OCI-M1 (cell line): ENCODE measurements at regions not wholly inside any gene's neighbourhood (a gene's known extent, or its start where the extent isn't known, plus 50 kb on each side); places are given as distances from the start of the nearest gene placed in this dataset.
"Not testable (repeated sequence)": the region's sequence is repeated elsewhere in the genome, so short reads cannot be mapped to it uniquely, and the experiment has no call there.

ENCODE experiments used
- DNase-seq: peaks from one replicate; lab custom pipeline; 2025; lab: John Stamatoyannopoulos, UW

DNA sequence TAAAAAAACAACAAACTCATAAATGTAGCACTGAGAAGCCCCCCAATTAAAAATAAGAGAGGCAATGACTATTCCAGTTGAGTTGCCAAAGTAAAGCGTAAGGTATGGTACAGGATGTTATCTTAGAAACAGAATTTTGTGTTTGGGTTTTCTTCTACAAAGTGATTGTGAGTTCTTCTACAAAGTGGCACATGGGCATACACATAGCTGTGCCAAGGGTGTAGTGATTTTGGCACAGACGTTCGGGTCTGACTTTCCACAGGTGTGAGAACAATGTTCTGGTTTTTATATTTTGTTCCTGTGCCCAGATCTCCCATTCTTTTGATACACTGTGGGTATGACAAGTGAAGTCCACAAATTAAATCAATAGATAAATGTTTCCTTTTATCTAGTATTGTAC is 190.1 kb upstream of the CSNK1A1L start:
- DNase-seq: no peak

DNA sequence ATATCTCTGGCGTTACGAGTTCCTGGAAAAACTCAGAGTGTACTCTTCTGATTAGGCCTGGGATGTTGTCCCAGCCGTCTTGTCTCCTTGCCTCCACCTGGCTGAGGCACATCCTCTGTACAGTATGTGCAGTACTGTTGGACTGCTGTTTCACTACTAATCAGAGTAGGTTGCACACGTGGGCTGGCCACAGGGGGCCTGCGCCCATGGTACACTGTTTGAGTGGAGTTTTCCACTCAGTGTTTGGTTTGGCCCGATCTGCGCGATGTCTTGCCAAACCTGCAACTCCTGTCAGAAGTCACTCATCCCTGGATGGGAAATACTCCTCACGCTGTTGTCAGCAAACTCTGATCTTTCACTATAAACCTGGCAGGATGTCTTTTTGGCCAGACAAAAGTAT is 189.6 kb upstream of the CSNK1A1L start:
- no peak for DNase-seq

DNA sequence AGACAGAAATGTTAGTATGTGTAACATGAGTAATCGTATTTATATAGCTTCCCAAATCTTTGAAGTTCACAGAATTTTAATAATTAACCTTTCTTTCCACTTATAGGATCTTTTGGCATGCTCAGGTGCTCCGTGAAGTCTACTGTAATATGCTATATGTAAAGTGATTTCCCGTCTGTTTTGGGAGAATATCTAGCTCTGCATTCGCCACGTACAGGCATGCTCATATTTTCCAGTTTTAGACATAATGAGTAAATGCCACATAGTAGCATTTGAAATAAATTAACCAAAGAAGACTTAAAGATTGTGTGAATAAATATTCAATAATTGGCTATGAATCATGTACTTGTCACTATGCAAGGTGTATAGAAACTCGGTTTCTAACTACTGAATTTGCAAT is 189.0 kb upstream of the CSNK1A1L start:
- no peak for DNase-seq

DNA sequence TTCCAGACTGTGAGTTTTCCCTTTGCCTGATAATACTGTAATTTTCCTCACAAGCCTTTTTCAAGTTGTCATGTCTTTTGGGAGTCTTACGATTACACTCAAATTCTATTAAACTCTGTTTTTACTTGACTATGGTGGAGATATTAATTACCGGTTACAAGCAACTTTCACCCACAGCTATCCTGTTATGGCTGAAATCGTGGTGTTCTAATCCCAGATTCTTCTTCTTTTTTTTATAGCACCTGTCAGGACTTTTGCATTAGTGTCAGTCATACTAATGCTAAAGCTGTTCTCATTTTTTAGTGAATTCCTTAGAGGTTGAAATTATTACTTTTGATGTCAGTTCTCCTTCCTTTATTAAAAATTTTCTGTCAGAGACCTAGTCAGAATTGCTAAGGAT is 187.8 kb upstream of the CSNK1A1L start:
- DNase-seq: no peak

DNA sequence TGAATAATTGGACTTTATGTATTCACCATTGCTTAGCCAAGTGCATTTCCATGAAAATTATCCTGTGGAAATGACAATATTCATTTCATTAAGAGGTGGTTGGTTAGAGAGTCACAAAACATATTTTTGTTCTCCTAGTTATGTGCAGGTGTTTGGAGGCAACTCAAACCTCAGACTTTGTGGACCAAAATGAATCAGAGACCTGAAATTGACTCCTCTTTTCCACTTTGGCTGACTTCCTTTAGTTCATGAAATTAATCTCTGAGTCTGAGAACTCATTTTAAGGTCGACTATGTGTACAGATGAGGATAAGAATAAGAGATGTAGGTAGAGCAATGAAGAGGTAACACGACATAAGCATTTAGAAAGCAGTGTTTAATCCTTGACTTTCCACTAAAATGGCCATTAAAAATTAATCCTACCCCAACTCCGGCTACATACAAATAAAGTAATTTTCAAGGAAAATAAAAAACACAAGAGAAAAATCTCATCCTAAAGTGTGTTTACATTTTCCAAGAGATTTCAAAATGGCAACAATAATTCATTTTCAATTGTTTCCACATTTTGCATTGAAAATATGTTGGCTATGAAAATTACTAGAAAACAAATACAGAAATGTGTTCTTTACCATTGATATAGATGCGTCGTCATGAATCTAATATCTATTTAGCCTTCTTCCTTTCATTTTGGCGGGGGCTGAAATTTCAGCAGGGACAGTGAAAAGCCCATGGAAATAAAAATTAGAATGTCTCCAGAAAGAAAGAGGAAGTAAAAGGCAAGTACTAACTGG is 185.4 kb upstream of the CSNK1A1L start:
- no peak for DNase-seq

DNA sequence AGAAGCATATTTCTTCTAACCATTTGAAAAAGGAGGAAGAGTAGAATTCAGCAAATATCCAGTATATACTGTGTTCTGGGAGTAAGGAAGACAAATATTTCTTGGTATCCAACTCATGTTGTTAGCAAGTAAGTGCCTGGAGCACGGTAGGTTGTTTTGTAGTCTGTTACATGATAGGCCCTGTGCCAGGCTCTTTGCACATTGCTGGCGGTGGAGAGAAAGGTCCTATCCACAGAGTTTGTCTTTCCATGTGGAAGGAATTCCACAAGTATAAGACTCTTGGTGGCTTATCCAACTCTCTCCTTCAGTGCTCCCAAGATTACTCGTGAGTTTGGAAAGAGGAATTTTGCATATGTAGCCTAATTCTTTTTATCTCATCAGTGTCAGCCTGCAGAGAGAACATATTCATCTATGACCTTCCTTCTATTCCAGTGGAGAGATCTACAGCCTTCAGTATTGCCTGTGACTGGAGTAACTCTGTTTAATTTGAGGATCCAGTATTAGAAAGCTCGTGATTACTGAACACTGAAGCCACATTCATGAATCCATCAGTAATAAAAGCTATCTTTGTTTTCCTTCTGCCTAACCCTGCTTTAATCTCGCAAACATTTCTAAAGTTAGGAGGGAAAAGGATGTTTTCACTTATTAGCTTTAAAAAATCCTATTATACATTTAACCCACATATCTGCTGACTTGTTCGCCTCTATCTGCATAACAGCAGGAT is 183.9 kb upstream of the CSNK1A1L start:
- DNase-seq: no peak

DNA sequence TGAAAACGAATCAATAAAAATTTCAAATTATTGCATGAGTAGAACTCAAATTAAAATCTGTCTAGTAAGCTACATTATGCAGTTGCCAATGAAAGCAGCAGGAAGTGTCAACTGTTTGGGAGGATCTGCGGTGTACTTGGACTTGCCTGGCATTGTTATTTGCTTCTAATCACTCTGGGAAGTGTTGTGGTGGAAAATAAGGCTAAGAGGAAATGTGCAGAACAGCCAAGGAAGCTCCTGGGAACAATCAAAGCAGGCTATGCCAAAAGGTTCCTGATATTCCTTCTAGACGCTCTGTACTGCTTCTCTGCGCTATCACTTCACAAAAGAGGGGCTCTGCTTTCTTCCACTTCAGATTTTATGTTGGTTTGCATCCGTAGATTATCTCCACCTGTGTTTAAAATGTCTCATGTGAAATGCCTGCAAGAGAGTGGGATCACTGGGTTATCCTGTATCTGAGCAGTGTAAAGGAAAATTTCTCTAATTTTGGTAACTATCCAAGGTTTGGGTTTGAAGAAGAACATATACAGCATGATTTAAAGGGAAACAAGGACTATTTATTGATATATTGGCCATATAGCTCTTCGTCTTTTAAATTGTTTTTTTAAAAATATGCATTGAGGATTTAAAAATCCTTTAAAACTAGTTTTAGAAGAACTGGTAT is 182.7 kb upstream of the CSNK1A1L start:
- no peak for DNase-seq

DNA sequence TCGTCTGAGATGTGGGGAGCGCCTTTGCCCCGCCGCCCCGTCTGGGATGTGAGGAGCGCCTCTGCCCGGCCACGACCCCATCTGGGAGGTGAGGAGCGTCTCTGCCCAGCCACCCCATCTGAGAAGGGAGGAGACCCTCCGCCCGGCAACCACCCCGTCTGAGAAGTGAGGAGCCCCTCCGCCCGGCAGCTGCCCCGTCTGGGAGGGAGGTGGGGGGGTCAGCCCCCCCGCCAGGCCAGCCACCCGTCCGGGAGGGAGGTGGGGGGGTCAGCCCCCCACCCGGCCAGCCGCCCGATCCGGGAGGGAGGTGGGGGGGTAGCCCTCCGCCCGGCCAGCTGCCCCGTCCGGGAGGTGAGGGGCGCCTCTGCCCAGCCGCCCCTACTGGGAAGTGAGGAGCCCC is 174.8 kb upstream of the CSNK1A1L start:
- not testable (repeated sequence) for DNase-seq

DNA sequence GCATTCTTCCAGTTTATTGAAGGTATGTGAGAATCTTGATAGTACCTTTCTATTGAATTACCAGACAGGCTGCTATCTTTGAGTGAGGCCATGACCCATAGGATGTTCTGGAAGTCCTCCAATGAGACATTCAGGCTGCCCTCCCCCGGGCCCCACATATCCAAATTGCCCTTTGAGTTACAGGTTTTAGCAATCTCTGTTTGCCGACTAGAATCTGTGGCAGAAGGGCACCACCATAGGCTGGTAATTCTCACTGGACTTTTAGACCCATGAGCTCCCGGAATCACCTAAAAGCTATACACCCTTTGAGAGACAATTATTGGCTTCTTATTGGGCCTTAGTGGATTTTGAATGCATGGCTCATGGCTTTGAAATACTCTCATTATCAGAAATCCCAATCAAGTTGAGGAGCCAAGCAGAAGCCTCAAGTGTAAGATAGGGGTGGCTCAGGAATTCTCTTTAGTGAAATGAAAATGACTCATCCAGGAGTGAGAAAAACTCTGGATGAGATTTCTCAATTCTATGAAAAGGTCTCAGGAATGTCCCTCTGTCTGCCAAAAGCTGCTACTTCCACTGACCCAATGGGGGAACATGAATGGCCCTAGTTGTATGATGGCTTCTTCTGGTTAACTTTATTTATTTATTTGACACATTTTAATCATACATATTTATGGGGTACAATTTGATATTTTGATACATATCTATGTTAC is 172.1 kb upstream of the CSNK1A1L start:
- DNase-seq: no peak

DNA sequence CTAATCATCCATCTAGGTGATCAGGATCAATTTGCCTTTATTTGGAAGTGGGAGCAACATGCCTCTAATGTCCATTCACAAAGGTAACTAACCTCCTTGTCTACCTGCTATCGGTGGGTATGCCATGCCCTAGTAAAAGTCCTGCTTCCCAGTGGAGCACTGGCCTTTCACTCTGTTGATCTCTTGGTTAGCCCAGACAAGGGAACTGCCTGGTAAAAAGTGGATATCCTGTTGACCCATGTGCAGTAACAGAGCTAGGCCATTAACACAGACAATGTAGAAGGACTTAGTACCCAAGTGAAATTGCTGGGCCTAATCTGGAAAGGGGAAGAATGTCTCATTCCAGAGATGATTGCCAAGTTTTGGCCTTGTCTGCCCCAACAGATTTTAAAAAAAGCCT is 171.5 kb upstream of the CSNK1A1L start:
- no peak for DNase-seq

DNA sequence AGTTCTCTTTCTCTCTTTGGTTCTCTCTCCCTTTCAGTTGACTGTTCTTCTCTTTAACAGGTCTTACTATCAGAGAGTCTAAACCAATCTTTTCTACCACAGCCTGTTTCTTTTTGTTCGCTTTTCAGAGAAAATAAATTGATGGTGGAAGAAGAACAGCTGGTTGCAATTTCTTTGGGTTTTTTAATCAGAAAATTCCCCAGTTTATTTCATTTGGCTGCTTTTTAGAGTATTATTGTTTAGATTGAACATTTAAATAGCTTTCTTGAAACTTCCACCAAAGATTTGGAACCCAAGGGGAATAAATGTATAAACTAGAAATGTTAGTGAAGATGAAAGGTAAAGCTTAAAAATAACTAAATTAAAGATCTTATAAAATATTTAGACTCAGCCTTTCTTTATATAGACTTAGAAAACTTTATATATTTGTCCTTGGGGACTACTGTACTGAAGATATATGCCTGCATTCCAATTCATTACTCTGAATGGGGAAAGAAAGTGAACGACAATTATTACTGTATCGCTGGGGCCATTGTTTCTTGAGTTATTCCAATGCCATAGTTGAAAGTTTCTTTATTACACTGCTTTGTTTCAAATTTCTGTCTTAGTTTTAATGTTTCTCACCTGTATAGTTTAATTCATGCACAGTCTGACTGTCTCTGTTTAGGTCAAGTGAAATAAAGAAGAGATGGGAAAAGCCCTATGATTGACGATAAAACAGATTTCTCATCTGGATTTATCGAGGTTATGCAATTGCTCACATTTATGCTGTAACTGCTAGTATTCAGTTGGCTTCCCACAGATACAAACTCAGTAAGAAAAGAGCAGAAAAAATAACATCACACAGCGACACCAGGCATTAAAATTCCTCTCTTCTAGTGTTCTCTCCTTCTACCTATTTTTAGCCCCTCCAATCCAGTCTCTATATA is 169.4 kb upstream of the CSNK1A1L start:
- no peak for DNase-seq

DNA sequence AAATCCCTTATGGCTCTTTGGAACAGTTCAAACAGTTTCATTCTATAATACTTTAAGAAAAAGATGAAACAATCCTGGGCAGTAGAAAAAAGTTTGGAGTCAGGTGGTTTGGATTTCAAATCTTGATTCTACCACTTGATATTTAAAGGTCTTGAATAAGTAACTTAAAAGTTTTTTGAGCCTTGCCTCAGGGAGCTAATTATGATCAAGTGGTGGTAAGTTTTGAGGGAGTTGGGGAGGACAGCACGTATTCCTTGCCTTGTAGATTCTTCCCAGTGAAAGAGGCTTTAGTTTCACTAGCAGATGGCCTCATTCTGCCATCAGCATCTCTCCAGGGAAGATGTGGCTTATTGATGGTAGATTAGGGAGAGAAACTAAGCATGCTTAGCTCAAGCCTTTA is 168.4 kb upstream of the CSNK1A1L start:
- DNase-seq: no peak

DNA sequence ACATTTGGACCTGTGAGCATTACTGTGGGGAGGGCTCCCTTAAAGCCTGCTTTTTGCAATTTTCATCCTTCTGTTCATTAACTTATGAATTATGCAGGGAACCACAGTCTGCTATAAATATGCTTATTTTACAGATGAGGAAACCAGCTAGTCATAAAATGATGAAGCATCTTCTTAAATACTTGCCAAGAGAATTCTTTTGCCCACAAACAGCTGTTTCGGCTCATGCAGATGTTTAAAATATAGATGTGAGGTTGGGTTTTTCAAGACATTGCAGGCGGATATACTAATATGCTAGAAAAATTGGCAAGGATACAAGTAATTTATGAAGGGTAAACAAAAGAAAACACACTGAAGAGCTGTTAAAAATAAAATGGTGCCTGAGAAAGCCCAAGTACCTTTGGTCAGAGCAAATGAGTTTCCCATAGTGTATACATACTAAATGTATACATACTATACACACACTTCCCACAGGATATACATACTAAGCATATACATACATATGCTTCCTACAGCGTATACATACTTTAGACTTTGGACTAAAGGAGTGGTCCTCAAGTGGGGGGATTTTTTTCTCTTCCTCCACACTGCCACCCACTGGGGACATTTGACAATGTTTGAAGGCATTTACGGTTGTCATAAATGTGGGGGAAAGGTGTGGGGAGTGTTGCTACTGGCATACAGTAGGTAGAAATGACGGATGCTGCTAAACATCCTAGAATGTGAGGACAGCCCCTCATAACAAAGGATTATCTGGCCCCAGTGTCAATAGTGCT is 164.9 kb upstream of the CSNK1A1L start:
- no peak for DNase-seq

DNA sequence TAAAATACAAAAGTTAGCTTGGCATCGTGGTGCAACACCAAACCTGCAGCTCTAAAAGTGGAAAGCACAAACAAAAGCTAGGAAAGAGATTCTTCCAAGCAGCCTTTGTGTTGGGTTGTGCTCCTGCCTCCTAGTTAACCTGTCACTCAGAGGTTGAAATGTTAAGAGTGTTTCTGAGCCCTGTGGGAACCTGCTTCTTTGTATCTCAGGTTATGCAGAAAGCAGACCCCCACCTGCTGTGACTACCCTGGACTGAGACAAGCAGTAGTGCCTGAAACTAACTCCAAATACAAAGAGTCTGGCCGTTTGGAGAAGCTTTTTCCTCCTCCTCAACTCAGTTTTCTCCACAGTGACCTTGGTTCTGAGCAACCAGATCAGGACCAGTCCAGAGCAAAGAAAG is 158.4 kb upstream of the CSNK1A1L start:
- no peak for DNase-seq

DNA sequence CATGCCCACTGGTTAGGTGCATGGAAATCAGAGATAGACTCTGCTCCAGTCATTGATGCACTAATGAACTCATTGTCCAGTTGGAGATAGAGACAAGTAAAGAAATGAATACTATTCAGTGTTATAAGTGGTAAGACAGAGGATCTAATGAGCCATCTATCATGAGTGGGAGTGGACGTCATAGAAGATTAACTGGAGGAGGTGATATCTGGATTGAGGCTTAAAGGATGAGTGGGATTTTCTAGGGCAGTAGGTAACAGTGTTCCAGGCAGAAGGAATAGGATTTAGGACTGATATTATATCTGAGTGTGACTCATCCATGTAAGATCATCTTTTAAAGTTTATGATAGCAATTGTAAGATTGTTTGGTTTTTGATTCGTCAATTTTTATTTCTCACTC is 152.2 kb upstream of the CSNK1A1L start:
- DNase-seq: no peak

DNA sequence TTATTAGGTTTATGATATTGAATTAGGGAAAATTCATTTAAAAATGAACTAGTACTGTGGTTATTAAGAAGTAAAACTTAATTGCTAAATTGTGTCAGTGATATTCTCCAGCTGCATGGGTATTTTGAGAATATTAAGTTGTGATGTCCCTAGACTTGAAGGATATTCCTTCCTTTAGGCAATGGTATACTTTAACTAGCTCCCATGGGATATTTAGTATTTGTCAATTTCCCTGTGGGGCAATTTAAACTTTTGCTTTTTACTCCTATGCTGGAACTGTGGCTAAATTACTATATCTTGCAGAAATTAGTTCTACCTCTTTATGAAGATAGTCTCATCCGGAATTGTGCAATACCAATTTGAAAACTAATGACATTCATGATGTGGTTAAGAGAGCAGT is 151.6 kb upstream of the CSNK1A1L start:
- DNase-seq: no peak

DNA sequence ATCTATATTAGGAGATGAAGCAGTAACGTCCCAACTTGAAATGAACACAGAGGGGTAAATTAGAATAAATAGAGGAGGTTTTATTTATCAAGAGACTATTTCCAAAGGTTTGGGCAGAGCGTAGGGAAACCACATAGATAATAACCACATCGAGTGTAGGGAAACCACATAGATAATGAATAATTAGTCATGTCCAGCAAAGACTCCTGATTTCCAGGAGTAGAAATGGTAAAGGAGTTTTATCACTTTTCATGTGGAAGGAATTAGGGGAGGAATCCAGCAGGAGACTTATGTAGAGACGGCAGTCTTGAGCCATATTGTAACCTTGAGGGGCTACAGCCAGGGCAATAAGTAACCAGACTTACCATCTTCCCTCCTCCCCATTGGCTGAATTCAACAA is 136.3 kb upstream of the CSNK1A1L start:
- DNase-seq: no peak

DNA sequence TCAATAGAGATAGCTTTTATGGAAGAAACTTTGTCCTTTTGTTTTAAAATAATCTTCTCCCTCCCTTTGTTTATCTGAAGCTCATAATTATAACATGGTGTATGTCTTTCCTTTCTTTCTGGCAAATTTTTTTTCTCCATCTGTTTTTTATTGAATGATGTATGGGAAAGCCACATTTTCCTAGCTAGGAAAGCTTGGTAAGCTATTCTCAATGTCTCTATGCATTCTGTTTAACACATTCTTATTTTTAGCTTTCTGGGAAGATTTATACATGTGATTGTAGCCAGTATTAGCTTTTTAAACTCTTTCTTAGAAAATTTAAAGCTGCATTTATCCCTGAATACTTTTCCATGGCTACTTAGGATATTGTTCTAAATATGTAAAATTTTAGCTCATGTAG is 124.9 kb upstream of the CSNK1A1L start:
- DNase-seq: no peak

DNA sequence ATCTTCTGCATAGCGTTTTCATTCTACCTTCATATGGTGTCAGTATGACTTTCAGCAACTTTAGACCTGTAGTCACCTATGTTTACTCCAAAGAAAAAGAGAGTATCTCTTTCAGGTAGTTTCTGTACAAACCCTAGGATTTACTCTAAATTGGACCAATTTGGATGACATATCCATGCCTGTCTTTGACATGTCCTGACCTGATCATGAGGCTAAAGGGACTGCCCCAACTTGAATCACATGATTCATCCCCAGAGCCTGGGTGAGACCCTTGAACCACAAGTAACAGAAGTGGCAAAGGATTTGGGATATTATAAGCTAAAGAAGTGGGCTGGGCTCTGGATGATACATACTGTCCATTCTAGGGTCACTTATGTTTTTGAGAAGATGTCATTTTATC is 124.5 kb upstream of the CSNK1A1L start:
- DNase-seq: no peak

DNA sequence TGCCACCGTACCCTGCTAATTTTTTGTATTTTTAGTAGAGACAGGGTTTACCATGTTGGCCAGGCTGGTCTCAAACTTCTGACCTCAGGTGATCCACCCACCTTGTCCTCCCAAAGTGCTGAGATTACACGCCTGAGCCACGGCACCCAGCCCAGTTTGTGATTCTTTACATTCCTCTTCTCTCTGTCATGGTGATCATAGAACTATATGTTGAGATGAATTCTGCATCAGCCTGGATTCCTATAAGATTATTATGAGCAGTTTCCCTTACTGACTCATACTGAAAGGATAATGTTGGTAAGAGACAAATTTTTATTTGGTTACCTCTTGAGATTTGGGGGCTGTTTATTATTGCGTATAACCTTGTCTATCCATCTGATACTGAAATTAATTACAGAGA is 121.5 kb upstream of the CSNK1A1L start:
- no peak for DNase-seq
